ENCODE measurements at regions not wholly inside any gene's neighbourhood (a gene's known extent, or its start where the extent isn't known, plus 50 kb on each side); places are given as distances from the start of the nearest gene placed in this dataset.
"Not testable (repeated sequence)": the region's sequence is repeated elsewhere in the genome, so short reads cannot be mapped to it uniquely, and the experiment has no call there.

- Mint-ChIP-seq H3K9me3 (peaks cover 0 to 14% (median 3%) of the 10 kb centered on the region in 6 donors), H3K36me3 (peaks cover 0 to 1% (median 0%) of the 10 kb centered on the region in 3 donors), H3K4me1 (no peaks in the 10 kb centered on the region), H3K27ac (no peak overlapping the region), H3K27me3 (ENCODE audit: low read depth in 3 of 3) (peaks cover 3 to 10% (median 4%) of the 10 kb centered on the region in 3 donors), H3K4me3 (no peak overlapping the region)
- peak in 1 of 3 donors; percentile 1 for DNase-seq
Measured at GRCh38 chr6:12637960-12638641, 78.5 kb upstream of the PHACTR1 start.

DNA sequence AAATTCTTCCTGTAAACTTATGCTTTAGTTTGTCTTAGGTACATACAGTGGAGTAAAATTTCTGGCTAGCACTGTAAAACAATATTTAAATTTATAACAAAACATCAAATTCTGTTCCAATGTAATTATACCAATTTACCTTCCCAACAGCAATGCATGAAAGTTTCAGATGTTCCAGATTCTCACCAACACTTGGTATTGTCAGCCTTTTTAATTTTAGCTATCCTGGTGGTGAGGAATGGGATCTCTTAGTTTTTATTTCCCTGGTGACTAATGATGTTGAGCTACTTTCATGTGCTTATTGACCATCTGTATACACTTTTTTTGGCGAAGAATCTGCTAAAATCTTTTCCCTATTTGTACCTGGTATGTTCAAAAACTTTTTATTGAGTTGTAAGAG is 76.1 kb upstream of the PHACTR1 start:
- Mint-ChIP-seq H3K27ac (no peak overlapping the region), H3K36me3 (no peaks in the 10 kb centered on the region), H3K9me3 (peaks cover 0 to 9% (median 3%) of the 10 kb centered on the region in 6 donors), H3K4me3 (no peak overlapping the region), H3K4me1 (no peaks in the 10 kb centered on the region), H3K27me3 (ENCODE audit: low read depth in 3 of 3) (peaks cover 0 to 4% (median 3%) of the 10 kb centered on the region in 3 donors)
- no peak for DNase-seq

DNA sequence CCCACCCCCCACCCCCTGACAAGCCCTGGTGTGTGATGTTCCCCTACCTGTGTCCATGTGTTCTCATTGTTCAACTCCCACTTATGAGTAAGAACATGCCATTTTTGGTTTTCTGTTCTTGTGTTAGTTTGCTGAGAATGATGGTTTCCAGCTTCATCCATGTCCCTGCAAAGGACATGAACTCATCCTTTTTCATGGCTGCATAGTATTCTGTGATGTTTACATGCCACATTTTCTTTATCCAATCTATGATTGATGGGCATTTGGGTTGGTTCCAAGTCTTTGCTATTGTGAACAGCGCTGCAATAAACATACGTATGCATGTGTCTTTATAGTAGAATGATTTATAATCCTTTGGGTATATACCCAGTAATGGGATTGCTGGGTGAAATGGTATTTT is 74.8 kb upstream of the PHACTR1 start:
- H3K27ac Mint-ChIP-seq; H3K27me3 Mint-ChIP-seq (ENCODE audit: low read depth in 3 of 3); H3K9me3 Mint-ChIP-seq; H3K4me1 Mint-ChIP-seq; H3K4me3 Mint-ChIP-seq; DNase-seq; H3K36me3 Mint-ChIP-seq: not testable (repeated sequence)

DNA sequence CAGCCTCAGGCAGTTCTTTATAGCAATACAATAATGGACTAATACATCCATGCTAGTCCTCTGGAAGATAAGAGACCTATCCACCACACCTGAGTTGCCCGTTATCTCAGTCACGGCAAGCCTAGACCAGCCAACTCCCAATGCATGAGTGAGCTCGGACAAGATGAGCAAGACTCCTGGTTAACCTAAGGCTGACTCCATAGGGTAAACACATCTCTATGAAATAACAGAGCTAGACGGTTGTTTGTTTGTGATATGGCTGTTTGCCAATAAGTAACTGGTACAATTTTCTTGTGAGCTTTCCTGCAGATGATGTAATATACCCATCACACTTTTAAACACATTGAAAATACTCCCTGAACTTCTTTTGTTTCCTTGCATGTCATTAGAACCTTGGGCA is 70.6 kb upstream of the PHACTR1 start:
- Mint-ChIP-seq H3K36me3 (no peaks in the 10 kb centered on the region), H3K4me3 (no peak overlapping the region), H3K9me3 (peaks cover 0 to 8% (median 2%) of the 10 kb centered on the region in 6 donors), H3K27ac (no peak overlapping the region), H3K27me3 (ENCODE audit: low read depth in 3 of 3) (peaks cover 0 to 4% (median 3%) of the 10 kb centered on the region in 3 donors), H3K4me1 (no peaks in the 10 kb centered on the region)
- DNase-seq: no peak

DNA sequence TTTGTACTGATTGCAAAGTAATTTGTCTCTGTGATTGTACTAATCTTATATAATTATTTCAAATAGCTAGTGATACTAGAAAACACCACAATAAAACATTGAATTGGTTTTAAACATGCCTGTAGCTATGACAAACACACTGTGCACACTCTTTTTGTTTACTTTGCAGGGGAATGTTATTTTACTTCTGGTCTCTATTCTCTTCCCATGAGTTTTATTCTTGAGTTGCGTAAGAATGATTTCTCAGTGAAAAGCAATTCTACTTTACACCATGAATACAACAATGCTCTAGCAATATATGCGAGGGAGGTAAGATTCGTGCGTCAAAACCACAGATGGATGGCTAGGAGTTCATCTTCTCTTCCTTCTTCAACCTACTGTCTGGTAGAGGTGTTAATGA is 68.4 kb upstream of the PHACTR1 start:
- DNase-seq: no peak
- Mint-ChIP-seq H3K4me1 (no peaks in the 10 kb centered on the region), H3K36me3 (no peaks in the 10 kb centered on the region), H3K27me3 (ENCODE audit: low read depth in 3 of 3) (no peaks in the 10 kb centered on the region), H3K27ac (no peak overlapping the region), H3K4me3 (no peak overlapping the region), H3K9me3 (peaks cover 0 to 4% (median 0%) of the 10 kb centered on the region in 6 donors)

DNA sequence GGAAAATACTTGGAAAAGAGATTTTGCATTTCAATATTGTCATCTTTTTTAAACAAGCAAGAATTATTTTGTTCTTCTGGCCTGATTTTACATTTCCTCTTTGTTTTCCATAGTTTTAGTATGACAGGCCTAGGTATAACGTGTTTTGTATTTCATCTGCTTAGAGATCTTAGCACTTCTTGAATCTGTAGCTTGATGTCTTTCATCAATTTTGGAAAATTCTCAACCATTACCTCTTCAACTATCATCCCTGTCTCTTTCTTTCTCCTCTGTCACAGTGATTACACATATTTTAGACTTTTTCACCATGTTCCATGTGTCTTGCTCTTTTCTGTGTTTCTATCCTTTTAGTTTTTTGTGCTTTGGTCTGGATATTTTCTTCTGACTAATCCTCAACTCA is 67.2 kb upstream of the PHACTR1 start:
- peaks cover 0 to 4% (median 0%) of the 10 kb centered on the region in 6 donors for H3K9me3 Mint-ChIP-seq
- no peak overlapping the region for H3K27ac Mint-ChIP-seq
- no peaks in the 10 kb centered on the region for H3K4me1 Mint-ChIP-seq
- H3K36me3 Mint-ChIP-seq: no peaks in the 10 kb centered on the region
- no peak for DNase-seq
- H3K4me3 Mint-ChIP-seq: no peak overlapping the region
- no peaks in the 10 kb centered on the region for H3K27me3 Mint-ChIP-seq (ENCODE audit: low read depth in 3 of 3)

DNA sequence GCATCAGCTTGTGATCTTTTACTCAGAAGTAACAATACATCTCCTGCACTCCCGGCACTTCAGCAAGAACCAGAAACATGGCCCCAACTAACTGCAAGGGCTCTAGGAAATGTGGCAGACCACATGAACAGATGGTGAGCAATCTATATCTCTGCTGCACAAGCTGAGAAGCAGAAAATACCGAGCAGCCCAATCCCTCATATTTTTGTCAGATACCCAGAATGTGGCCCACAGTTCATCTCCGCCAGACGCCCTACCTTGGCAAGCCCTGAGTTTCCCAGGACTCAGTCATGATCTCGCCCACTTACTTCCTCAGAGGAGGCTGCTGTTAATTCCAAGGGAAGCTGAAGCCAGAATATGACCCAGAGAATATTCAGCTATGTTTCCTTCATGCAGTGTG is 63.1 kb upstream of the PHACTR1 start:
- Mint-ChIP-seq H3K9me3 (peaks cover 0 to 5% (median 0%) of the 10 kb centered on the region in 6 donors), H3K27ac (no peak overlapping the region), H3K4me3 (no peak overlapping the region), H3K27me3 (ENCODE audit: low read depth in 3 of 3) (no peaks in the 10 kb centered on the region), H3K36me3 (no peaks in the 10 kb centered on the region), H3K4me1 (peaks cover 7 to 14% of the 10 kb centered on the region in 2 donors)
- DNase-seq: no peak

GRCh38 chr6:12654107-12654506 is 62.5 kb upstream of the PHACTR1 start:
- no peak for DNase-seq
- H3K4me3 Mint-ChIP-seq: no peak overlapping the region
- H3K27ac Mint-ChIP-seq: peak overlapping the region in 1 of 6 donors; percentile 37
- H3K36me3 Mint-ChIP-seq: no peaks in the 10 kb centered on the region
- H3K27me3 Mint-ChIP-seq (ENCODE audit: low read depth in 3 of 3): no peaks in the 10 kb centered on the region
- peaks cover 0 to 5% (median 0%) of the 10 kb centered on the region in 6 donors for H3K9me3 Mint-ChIP-seq
- H3K4me1 Mint-ChIP-seq: peaks cover 7 to 14% of the 10 kb centered on the region in 2 donors

DNA sequence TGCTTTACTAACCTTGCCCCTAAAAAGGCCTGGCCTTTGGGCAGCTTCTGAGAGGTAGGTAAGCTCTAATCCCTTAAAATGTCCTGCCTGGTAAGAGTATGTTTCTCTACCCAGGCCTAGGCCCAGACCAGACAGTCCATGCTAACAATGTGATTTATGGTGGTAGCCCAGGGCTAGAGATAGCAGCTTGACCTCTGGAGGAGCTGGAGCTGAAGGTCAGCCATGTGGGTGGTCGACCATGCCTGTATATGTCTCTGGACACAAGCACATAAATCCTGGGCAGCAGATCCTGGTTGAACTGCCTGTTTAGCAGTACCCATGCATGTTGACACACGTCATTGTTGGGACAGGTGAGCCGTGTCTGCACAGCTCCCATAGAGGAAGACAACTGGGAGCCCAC is 62.1 kb upstream of the PHACTR1 start:
- no peak overlapping the region for H3K4me3 Mint-ChIP-seq
- peaks cover 7 to 14% of the 10 kb centered on the region in 2 donors for H3K4me1 Mint-ChIP-seq
- peaks cover 0 to 5% (median 0%) of the 10 kb centered on the region in 6 donors for H3K9me3 Mint-ChIP-seq

GRCh38 chr6:12656906-12657305 is 59.7 kb upstream of the PHACTR1 start:
- Mint-ChIP-seq H3K9me3 (peaks cover 0 to 5% (median 0%) of the 10 kb centered on the region in 6 donors), H3K4me1 (peaks cover 7 to 14% of the 10 kb centered on the region in 2 donors), H3K4me3 (no peak overlapping the region), H3K36me3 (no peaks in the 10 kb centered on the region), H3K27ac (no peak overlapping the region), H3K27me3 (ENCODE audit: low read depth in 3 of 3) (peaks cover 0 to 6% (median 0%) of the 10 kb centered on the region in 3 donors)
- no peak for DNase-seq

More for the DNA sequence above, 62.1 kb upstream of the PHACTR1 start:
- no peak for DNase-seq
- Mint-ChIP-seq H3K27me3 (ENCODE audit: low read depth in 3 of 3) (no peaks in the 10 kb centered on the region), H3K27ac (no peak overlapping the region), H3K36me3 (no peaks in the 10 kb centered on the region)

DNA sequence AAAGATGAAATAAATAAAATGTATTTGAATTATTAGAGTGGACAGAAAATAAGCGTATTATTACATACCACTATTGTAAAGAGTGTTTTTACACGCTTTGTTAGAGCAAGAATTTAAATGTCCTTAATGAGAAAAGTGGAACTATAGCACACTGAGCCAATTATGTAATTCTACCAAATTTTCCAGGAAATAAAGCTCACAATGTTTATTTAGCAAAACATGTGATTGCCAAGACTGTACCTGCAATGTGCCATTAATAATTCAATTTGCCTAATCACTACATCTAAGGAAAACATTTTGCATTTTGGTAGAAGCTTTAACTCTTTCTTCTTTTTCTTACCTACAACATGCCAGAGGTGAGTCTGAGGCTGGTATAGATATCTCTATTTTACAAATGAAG is 58.7 kb upstream of the PHACTR1 start:
- Mint-ChIP-seq H3K9me3 (peaks cover 0 to 5% (median 0%) of the 10 kb centered on the region in 6 donors), H3K36me3 (no peaks in the 10 kb centered on the region), H3K4me1 (peaks cover 7 to 14% of the 10 kb centered on the region in 2 donors), H3K27me3 (ENCODE audit: low read depth in 3 of 3) (peaks cover 0 to 7% (median 0%) of the 10 kb centered on the region in 3 donors), H3K27ac (no peak overlapping the region), H3K4me3 (no peak overlapping the region)
- DNase-seq: no peak

- Mint-ChIP-seq H3K36me3 (no peaks in the 10 kb centered on the region), H3K27me3 (ENCODE audit: low read depth in 3 of 3) (peaks cover 0 to 7% (median 3%) of the 10 kb centered on the region in 3 donors), H3K4me3 (no peak overlapping the region), H3K9me3 (peaks cover 0 to 1% (median 0%) of the 10 kb centered on the region in 6 donors), H3K4me1 (no peaks in the 10 kb centered on the region), H3K27ac (no peak overlapping the region)
- no peak for DNase-seq
Measured at GRCh38 chr6:12661432-12662089, 55.0 kb upstream of the PHACTR1 start.
